ENCODE measurements at regions not wholly inside any gene's neighbourhood (a gene's known extent, or its start where the extent isn't known, plus 50 kb on each side); places are given as distances from the start of the nearest gene placed in this dataset.

DNA sequence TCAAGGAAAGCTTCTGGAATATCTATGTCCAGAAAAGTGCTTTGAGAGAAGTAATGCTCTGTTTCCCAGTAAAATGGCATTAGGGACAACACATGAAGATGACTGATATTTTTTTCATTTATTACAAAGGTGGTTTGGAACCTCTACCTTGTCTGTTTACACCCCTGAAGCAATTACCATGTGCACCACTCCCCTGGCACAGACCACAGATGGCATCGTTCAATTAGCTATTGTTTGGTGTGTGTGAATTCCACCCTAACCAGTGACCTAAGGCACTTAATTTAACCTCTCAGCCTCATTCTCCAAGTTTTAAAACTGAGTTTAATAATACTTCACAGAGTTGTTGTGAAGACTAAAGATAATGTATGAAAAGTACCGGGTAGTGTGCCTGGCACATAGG lies 127.6 kb upstream of the BMAL1 start:
- TF ChIP-seq, protein P1, sequence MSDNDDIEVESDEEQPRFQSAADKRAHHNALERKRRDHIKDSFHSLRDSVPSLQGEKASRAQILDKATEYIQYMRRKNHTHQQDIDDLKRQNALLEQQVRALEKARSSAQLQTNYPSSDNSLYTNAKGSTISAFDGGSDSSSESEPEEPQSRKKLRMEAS (IDR thresholded peaks at IDR 0.05; ENCODE audit: low read depth): no peak
- TF ChIP-seq POLR2AphosphoS5 (IDR thresholded peaks at IDR 0.05; ENCODE audit: low read depth, low read length) (no peak), NRF1 (IDR thresholded peaks at IDR 0.05; ENCODE audit: low read depth, low read length) (no peak), YY1 (IDR thresholded peaks at IDR 0.05; ENCODE audit: low read depth) (no peak)

Data from SK-N-SH (cell line).